Prostate gland (tissue), 2 donors: ENCODE measurements at regions not wholly inside any gene's neighbourhood (a gene's known extent, or its start where the extent isn't known, plus 50 kb on each side); places are given as distances from the start of the nearest gene placed in this dataset.

Experiments used
- POLR2A ChIP-seq: fragments of 450-650 bp; IDR thresholded peaks from one replicate; pipeline ENCODE4 v1.6.1; 2016; ENCODE audit warnings: antibody characterized with exemption, mild to moderate bottlenecking
- POLR2AphosphoS5 ChIP-seq: sonication (generic); formaldehyde crosslinking; IDR thresholded peaks from one replicate; pipeline ENCODE4 v1.6.1; 2017; ENCODE audit warnings: antibody characterized with exemption
- TF ChIP-seq, protein P1 (sequence below), 4 experiments: fragments of 200-600 bp in 2 of 4; fragments of 450-650 bp in 2 of 4; sonication (generic) in 2 of 4; IDR thresholded peaks; 1 replicate in 3 of 4; 2 replicates in 1 of 4; pipeline ENCODE4 v1.5.1; 2016 to 2019; ENCODE audit warnings: antibody characterized with exemption in 4 of 4, mild to moderate bottlenecking in 2 of 4, moderate library complexity in 2 of 4

DNA sequence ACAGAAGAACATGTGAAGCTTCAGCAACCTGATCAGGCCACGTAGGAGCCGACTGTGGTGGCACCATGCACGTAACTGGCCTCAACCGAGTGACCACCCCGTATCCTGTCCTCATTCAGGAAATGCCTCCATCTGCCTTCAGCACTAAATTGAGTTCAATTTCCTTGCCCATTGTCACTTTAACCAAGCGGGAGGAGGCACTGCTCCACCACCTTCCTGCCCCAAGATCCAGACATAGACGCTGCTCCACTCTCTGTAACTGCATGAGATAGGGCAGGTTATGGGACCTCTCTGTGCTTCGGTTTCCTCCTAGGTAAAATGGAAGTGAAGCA, 80.1 kb upstream of the POMGNT2 start:
- TF ChIP-seq, protein P1, sequence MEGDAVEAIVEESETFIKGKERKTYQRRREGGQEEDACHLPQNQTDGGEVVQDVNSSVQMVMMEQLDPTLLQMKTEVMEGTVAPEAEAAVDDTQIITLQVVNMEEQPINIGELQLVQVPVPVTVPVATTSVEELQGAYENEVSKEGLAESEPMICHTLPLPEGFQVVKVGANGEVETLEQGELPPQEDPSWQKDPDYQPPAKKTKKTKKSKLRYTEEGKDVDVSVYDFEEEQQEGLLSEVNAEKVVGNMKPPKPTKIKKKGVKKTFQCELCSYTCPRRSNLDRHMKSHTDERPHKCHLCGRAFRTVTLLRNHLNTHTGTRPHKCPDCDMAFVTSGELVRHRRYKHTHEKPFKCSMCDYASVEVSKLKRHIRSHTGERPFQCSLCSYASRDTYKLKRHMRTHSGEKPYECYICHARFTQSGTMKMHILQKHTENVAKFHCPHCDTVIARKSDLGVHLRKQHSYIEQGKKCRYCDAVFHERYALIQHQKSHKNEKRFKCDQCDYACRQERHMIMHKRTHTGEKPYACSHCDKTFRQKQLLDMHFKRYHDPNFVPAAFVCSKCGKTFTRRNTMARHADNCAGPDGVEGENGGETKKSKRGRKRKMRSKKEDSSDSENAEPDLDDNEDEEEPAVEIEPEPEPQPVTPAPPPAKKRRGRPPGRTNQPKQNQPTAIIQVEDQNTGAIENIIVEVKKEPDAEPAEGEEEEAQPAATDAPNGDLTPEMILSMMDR (IDR thresholded peaks at IDR 0.05), result no peak
- TF ChIP-seq POLR2AphosphoS5 (no peak), POLR2A (no peak)
